Omental fat pad (tissue), 3 donors: ENCODE measurements at regions not wholly inside any gene's neighbourhood (a gene's known extent, or its start where the extent isn't known, plus 50 kb on each side); places are given as distances from the start of the nearest gene placed in this dataset.

Experiments
- ATAC-seq: fragments of 150-250 bp; one replicate; pipeline ENCODE4 v1.9.1; 2016; ENCODE audit warnings: mild to moderate bottlenecking, moderate library complexity; ENCODE audit not compliant: low FRiP score
- DNase-seq: peaks from one replicate; pipeline ENCODE4 v3.0.0-alpha.2; 2019; ENCODE audit warnings: low spot score
- TF ChIP-seq, protein P1 (sequence below), 3 donors: fragments of 450-650 bp; IDR thresholded peaks; one replicate each; pipeline ENCODE4 v1.5.1; 2016 to 2017; ENCODE audit warnings: antibody characterized with exemption in 3 of 3, mild to moderate bottlenecking in 3 of 3, moderate library complexity in 2 of 3

DNA sequence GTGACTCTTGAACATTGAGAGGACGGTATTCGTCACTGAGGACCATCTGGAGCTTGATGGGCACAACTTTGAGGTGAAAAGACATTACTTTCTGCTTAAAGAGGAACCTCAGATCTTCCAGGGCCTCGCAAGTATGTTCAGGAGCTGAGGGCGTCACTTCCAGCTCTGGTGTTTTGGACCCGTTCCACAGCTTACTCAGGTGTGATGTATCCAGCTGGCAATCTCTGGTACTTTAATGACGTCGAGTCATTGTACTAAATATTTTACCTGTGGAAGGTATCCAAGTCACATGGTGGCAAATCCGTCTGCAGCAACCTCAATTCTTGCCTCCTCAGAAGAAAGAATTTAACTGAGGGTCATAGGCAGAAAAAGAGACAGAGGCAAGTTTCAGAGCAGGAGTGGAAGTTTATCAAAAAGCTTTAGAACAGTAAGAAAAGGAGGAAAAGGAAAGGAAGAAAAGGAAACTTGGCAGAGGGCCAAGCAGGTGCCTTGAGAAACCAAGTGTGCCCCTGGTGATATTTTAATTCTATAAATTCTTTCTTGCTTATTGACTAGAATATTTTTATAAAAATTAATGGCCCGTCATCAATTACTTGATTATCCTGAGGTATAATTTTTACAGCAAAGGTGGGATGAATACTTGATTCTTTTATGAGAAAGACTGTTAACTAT is 250.6 kb downstream of the AEBP2 start:
- ATAC-seq, result no peak
- no peak for DNase-seq
- TF ChIP-seq, protein P1, sequence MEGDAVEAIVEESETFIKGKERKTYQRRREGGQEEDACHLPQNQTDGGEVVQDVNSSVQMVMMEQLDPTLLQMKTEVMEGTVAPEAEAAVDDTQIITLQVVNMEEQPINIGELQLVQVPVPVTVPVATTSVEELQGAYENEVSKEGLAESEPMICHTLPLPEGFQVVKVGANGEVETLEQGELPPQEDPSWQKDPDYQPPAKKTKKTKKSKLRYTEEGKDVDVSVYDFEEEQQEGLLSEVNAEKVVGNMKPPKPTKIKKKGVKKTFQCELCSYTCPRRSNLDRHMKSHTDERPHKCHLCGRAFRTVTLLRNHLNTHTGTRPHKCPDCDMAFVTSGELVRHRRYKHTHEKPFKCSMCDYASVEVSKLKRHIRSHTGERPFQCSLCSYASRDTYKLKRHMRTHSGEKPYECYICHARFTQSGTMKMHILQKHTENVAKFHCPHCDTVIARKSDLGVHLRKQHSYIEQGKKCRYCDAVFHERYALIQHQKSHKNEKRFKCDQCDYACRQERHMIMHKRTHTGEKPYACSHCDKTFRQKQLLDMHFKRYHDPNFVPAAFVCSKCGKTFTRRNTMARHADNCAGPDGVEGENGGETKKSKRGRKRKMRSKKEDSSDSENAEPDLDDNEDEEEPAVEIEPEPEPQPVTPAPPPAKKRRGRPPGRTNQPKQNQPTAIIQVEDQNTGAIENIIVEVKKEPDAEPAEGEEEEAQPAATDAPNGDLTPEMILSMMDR (IDR thresholded peaks at IDR 0.05), result no peak

DNA sequence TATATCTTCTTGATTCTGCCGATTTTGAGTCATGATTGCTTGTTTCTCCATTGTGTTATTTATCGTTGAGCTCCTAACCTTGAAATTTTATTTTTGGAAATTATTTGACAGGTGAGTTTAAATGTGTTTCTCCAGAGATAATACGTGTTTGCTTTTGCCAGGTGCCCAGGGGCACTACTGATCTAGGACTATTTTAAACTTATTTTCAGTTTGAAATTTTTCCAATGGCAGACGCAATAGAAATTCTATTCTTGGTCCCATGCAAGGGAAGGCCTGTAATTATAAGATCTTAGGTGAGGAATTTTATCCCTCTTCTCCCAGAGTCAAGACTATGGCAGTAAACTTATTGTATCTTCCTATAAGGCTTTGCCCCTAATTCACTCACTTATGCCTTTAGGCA is 252.8 kb downstream of the AEBP2 start:
- TF ChIP-seq, protein P1 (IDR thresholded peaks at IDR 0.05), result no peak

DNA sequence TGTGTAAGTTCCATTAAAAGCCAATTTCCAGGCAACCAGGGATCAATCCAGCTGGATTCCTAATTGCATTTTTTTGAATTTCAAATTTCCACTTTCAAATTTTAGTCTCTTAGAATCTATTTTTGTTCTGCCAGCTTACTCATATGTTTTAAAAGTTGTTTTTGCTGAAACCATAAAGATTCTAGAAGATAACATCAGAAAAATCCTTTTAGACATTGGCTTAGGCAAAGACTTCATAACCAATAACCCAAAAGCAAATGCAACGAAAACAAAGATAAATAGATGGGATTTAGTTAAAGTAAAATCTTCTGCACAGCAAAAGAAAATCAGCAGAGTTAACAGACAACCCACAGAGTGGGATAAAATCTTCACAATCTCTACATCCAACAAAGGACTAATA is 253.3 kb downstream of the AEBP2 start:
- no peak for DNase-seq

More for the DNA sequence above, 252.8 kb downstream of the AEBP2 start:
- DNase-seq (no peak), ATAC-seq (no peak)

DNA sequence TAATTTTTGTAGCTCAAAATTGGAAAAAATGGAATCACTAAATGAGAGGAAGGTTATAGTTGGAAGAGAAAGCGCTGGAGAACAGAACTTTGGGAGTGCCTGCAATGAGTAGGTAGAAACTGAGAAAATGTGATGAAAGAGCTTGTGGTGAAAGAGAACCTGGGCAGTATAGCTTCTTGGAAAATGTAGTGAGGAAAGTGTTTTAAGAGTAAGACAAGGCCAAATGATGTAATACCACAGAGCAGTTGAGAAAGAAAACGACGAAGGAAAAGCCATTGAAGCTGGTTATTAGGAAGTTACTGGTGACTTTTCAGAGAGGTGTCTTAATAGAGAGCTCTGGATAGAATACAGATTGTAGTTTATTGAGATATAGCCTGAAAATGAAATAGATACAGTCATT is 255.3 kb downstream of the AEBP2 start:
- TF ChIP-seq, protein P1 (IDR thresholded peaks at IDR 0.05), result no peak
- ATAC-seq (peak; percentile 78), DNase-seq (no peak)

More for the DNA sequence above, 253.3 kb downstream of the AEBP2 start:
- TF ChIP-seq, protein P1 (IDR thresholded peaks at IDR 0.05), result no peak
- ATAC-seq, result no peak

DNA sequence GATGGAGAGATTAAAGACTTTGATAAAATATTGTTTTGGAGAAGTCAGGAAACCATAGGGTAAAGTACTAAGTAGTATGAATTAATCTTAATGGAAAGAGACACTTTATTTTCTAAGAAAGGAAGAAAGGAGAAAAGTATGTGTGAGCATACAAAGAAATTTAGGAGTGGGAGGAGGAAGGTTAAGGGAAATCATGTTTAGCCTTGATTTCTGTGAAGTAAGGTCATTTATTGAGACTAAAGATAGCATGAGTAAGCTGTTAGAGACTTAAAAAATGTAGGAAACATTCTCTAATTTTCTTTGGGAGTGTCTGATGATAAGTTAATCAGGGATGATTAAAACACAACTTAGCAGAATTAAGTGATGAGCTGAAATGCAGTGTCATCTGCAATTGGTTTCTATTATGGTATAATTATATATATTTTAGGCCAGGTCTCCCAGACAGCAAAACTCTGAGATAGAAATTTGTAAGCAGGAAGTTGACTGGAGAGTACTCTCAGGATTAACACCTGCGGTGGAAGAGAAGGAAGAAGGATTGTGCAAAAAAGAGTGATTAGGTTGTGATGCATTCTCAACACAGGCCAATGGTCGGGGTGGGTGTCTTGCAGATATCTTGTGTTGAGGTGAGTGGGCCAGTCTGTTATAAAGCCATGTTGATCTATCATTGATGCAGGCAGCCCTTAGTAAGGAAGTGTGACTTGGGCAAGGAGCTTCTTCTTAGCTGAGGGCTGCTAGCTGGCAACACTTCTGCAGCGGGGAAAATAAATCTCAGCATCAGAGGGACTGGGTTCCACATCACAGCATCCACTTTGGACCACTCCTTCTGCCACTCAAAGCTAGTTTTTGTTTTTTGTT is 256.2 kb downstream of the AEBP2 start:
- TF ChIP-seq, protein P1 (IDR thresholded peaks at IDR 0.05), result no peak
- peak; percentile 64 for ATAC-seq
- DNase-seq, result no peak

DNA sequence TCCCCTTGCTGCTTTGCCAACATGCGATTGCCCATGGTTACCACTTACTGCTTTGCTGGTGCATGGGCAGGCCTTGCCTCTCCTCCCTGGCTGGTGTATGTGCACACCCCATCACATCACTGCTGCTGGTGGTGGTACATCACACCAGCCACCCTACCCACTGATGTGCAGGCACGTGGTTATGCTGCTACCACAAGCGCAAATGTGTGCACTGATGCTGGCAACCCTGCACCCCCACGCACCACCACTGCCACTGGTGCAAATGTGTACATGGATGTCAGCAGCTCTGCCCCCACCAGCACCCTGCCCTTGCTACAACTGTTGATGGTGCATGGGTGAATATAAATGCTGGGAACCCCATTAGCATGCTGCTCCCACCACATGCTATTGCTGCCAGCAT is 261.7 kb downstream of the AEBP2 start:
- ATAC-seq, result no peak
- TF ChIP-seq, protein P1 (IDR thresholded peaks at IDR 0.05), result no peak
- DNase-seq, result no peak
